GM23338 (cell line): ENCODE measurements at regions not wholly inside any gene's neighbourhood (a gene's known extent, or its start where the extent isn't known, plus 50 kb on each side); places are given as distances from the start of the nearest gene placed in this dataset.

Source experiments
- ATAC-seq: fragments of 200-7000 bp; cut with Tn5 transposase; 3 replicates; pipeline ENCODE4 v1.9.1; 2020
- DNase-seq: peaks from one replicate; pipeline ENCODE4 v3.0.0-alpha.2; 2015; ENCODE audit warnings: low spot score
- H2AFZ ChIP-seq: fragments of 200-600 bp; sonication (generic); 2 replicates; pipeline ENCODE4 v1.8.0; 2016; ENCODE audit warnings: antibody characterized with exemption, mild to moderate bottlenecking, moderate library complexity
- H3F3A ChIP-seq: fragments of 200-600 bp; sonication (generic); replicated peaks from 2 replicates; pipeline ENCODE4 v1.8.0; 2017; ENCODE audit warnings: antibody characterized with exemption, mixed run types, low read depth
- H3K27ac ChIP-seq: fragments of 200-600 bp; sonication (generic); 2 replicates; pipeline ENCODE4 v1.6.1; 2016; ENCODE audit warnings: low read depth
- H3K27me3 ChIP-seq: fragments of 200-600 bp; sonication (generic); 2 replicates; pipeline ENCODE4 v1.8.0; 2016; ENCODE audit warnings: mild to moderate bottlenecking, mixed run types, moderate library complexity; ENCODE audit not compliant: insufficient read depth
- H3K36me3 ChIP-seq: fragments of 200-600 bp; sonication (generic); 2 replicates; pipeline ENCODE4 v1.8.0; 2016; ENCODE audit warnings: mild to moderate bottlenecking; ENCODE audit not compliant: insufficient read depth
- H3K4me1 ChIP-seq: fragments of 200-600 bp; sonication (generic); 2 replicates; pipeline ENCODE4 v1.8.0; 2016; ENCODE audit warnings: mild to moderate bottlenecking, moderate library complexity; ENCODE audit not compliant: insufficient read depth
- H3K4me2 ChIP-seq: fragments of 200-600 bp; sonication (generic); 2 replicates; pipeline ENCODE4 v1.7.1; 2017; ENCODE audit warnings: mixed run types
- H3K4me3 ChIP-seq: fragments of 200-600 bp; sonication (generic); 2 replicates; pipeline ENCODE4 v1.6.1; 2016; ENCODE audit warnings: mixed run types
- H3K79me2 ChIP-seq: fragments of 200-600 bp; sonication (generic); replicated peaks from 2 replicates; pipeline ENCODE4 v1.8.0; 2017; ENCODE audit warnings: mild to moderate bottlenecking; ENCODE audit not compliant: insufficient read depth
- H3K9me2 ChIP-seq: fragments of 200-600 bp; sonication (generic); 2 replicates; pipeline ENCODE4 v1.8.0; 2017; ENCODE audit not compliant: insufficient read depth
- H4K20me1 ChIP-seq: fragments of 200-600 bp; sonication (generic); replicated peaks from 2 replicates; pipeline ENCODE4 v1.8.0; 2017; ENCODE audit warnings: mild to moderate bottlenecking; ENCODE audit not compliant: insufficient read depth
- H3K27ac Mint-ChIP-seq: 2 replicates; pipeline ENCODE4 v1.8.0; 2020; ENCODE audit warnings: inconsistent platforms, mild to moderate bottlenecking, moderate library complexity, mixed read lengths
- H3K27me3 Mint-ChIP-seq: 3 replicates; pipeline ENCODE4 v1.8.0; 2022; ENCODE audit warnings: low read depth, mild to moderate bottlenecking, moderate library complexity, mixed read lengths, inconsistent platforms; ENCODE audit not compliant: insufficient read depth, poor library complexity
- H3K36me3 Mint-ChIP-seq: 3 replicates; pipeline ENCODE4 v1.8.0; 2021; ENCODE audit warnings: low read depth, mild to moderate bottlenecking, inconsistent platforms, moderate library complexity, mixed read lengths
- H3K4me1 Mint-ChIP-seq: 3 replicates; pipeline ENCODE4 v1.8.0; 2020; ENCODE audit warnings: mild to moderate bottlenecking, inconsistent platforms, mixed read lengths
- H3K4me3 Mint-ChIP-seq: 3 replicates; pipeline ENCODE4 v1.8.0; 2021; ENCODE audit warnings: moderate library complexity, mild to moderate bottlenecking, inconsistent platforms, mixed read lengths
- H3K9me3 Mint-ChIP-seq: 3 replicates; pipeline ENCODE4 v1.8.0; 2020; ENCODE audit warnings: moderate library complexity, mild to moderate bottlenecking, inconsistent platforms, mixed read lengths
- CREB1 ChIP-seq: fragments of 250-450 bp; sonication (Bioruptor Pico); IDR thresholded peaks from 2 replicates; pipeline ENCODE4 v1.5.0; 2020; ENCODE audit warnings: low read depth, mild to moderate bottlenecking, moderate library complexity
- EZH2 ChIP-seq: fragments of 200-600 bp; sonication (generic); IDR thresholded peaks from one replicate; pipeline ENCODE4 v1.8.0; 2017; ENCODE audit warnings: antibody characterized with exemption, mild to moderate bottlenecking, low read depth; ENCODE audit not compliant: unreplicated experiment
- EZH2phosphoT487 ChIP-seq: fragments of 200-600 bp; sonication (generic); IDR thresholded peaks from one replicate; pipeline ENCODE4 v1.8.1; 2018; ENCODE audit warnings: antibody characterized with exemption; ENCODE audit not compliant: unreplicated experiment
- JUNB ChIP-seq: IDR thresholded peaks from one replicate; pipeline ENCODE4 v1.6.1; 2016; ENCODE audit warnings: antibody characterized with exemption; ENCODE audit not compliant: unreplicated experiment
- POLR2AphosphoS5 ChIP-seq: IDR thresholded peaks from 2 replicates; pipeline ENCODE4 v1.6.1; 2016; ENCODE audit warnings: antibody characterized with exemption, low read depth
- STAT1 ChIP-seq: IDR thresholded peaks from one replicate; pipeline ENCODE4 v1.6.1; 2016; ENCODE audit warnings: antibody characterized with exemption; ENCODE audit not compliant: unreplicated experiment
- ZNF114 ChIP-seq: fragments of 250-450 bp; sonication (Bioruptor Pico); IDR thresholded peaks from 2 replicates; pipeline ENCODE4 v1.5.0; 2020; ENCODE audit warnings: mild to moderate bottlenecking, moderate library complexity
- TF ChIP-seq, protein P1 (sequence below): fragments of 250-450 bp; sonication (Bioruptor Pico); IDR thresholded peaks from 2 replicates; pipeline ENCODE4 v1.5.0; 2020; ENCODE audit warnings: mild to moderate bottlenecking, moderate library complexity

DNA sequence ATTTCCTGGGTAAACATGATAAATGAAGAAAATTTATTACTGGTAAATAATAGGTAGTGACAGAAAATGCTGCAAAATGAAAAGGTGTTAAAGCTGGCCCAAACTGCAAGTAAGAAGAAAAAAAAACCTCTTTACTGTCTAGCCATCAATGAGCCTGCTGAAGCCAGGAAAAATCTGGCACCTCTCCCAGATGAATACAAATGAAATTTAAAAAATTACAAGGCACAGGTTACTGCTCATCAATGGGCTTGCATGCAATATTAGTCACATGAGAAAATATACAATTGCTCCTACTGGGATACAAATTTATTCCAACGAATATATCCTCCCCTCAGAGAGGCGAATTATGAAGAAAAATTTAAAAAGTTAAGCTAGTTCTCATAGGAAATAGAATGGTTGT lies 1422.5 kb downstream of the KCNT2 start:
- ATAC-seq (no peak), DNase-seq (no peak)
- Histone ChIP-seq H3K79me2 (no peaks in the 10 kb centered on the region), H3K36me3 (no peaks in the 10 kb centered on the region), H3F3A (no peaks in the 10 kb centered on the region), H3K27ac (no peak overlapping the region), H4K20me1 (no peaks in the 10 kb centered on the region), H3K4me2 (no peak overlapping the region), H3K4me3 (no peak overlapping the region), H2AFZ (no peak overlapping the region), H3K4me1 (no peaks in the 10 kb centered on the region), H3K9me2 (no peaks in the 10 kb centered on the region), H3K27me3 (no peaks in the 10 kb centered on the region)
- Mint-ChIP-seq H3K36me3 (no peaks in the 10 kb centered on the region), H3K4me3 (no peak overlapping the region), H3K27me3 (no peaks in the 10 kb centered on the region), H3K27ac (no peak overlapping the region), H3K4me1 (no peaks in the 10 kb centered on the region), H3K9me3 (no peaks in the 10 kb centered on the region)
- TF ChIP-seq EZH2phosphoT487: no peak
- TF ChIP-seq CREB1 (CRISPR knock-in tag): no peak
- no peak for TF ChIP-seq EZH2
- TF ChIP-seq STAT1: no peak
- TF ChIP-seq JUNB: no peak
- TF ChIP-seq, protein P1, sequence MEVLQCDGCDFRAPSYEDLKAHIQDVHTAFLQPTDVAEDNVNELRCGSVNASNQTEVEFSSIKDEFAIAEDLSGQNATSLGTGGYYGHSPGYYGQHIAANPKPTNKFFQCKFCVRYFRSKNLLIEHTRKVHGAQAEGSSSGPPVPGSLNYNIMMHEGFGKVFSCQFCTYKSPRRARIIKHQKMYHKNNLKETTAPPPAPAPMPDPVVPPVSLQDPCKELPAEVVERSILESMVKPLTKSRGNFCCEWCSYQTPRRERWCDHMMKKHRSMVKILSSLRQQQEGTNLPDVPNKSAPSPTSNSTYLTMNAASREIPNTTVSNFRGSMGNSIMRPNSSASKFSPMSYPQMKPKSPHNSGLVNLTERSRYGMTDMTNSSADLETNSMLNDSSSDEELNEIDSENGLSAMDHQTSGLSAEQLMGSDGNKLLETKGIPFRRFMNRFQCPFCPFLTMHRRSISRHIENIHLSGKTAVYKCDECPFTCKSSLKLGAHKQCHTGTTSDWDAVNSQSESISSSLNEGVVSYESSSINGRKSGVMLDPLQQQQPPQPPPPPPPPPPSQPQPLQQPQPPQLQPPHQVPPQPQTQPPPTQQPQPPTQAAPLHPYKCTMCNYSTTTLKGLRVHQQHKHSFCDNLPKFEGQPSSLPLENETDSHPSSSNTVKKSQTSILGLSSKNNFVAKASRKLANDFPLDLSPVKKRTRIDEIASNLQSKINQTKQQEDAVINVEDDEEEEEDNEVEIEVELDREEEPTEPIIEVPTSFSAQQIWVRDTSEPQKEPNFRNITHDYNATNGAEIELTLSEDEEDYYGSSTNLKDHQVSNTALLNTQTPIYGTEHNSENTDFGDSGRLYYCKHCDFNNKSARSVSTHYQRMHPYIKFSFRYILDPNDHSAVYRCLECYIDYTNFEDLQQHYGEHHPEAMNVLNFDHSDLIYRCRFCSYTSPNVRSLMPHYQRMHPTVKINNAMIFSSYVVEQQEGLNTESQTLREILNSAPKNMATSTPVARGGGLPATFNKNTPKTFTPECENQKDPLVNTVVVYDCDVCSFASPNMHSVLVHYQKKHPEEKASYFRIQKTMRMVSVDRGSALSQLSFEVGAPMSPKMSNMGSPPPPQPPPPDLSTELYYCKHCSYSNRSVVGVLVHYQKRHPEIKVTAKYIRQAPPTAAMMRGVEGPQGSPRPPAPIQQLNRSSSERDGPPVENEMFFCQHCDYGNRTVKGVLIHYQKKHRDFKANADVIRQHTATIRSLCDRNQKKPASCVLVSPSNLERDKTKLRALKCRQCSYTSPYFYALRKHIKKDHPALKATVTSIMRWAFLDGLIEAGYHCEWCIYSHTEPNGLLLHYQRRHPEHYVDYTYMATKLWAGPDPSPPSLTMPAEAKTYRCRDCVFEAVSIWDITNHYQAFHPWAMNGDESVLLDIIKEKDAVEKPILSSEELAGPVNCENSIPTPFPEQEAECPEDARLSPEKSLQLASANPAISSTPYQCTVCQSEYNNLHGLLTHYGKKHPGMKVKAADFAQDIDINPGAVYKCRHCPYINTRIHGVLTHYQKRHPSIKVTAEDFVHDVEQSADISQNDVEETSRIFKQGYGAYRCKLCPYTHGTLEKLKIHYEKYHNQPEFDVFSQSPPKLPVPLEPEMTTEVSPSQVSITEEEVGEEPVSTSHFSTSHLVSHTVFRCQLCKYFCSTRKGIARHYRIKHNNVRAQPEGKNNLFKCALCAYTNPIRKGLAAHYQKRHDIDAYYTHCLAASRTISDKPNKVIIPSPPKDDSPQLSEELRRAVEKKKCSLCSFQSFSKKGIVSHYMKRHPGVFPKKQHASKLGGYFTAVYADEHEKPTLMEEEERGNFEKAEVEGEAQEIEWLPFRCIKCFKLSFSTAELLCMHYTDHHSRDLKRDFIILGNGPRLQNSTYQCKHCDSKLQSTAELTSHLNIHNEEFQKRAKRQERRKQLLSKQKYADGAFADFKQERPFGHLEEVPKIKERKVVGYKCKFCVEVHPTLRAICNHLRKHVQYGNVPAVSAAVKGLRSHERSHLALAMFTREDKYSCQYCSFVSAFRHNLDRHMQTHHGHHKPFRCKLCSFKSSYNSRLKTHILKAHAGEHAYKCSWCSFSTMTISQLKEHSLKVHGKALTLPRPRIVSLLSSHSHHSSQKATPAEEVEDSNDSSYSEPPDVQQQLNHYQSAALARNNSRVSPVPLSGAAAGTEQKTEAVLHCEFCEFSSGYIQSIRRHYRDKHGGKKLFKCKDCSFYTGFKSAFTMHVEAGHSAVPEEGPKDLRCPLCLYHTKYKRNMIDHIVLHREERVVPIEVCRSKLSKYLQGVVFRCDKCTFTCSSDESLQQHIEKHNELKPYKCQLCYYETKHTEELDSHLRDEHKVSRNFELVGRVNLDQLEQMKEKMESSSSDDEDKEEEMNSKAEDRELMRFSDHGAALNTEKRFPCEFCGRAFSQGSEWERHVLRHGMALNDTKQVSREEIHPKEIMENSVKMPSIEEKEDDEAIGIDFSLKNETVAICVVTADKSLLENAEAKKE (CRISPR knock-in tag): no peak
- TF ChIP-seq ZNF114: no peak

DNA sequence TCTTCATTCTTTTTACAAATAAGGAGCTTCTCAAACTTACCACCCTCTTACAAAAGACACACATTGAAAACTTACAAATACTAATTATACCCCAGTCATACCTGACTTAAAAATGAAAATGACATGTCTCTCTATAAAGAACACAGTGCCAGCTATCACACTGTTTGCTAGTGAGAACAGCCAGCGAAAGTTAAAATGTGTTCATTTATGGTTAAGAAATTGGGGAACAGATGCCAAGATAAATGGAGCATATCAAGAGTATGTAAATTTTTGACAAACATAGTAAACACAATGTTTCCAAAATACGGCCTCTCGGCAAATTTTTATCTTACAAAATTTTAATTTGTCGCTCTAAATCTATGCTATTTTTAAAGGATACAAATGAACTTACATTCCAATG lies 1422.9 kb downstream of the KCNT2 start:
- Mint-ChIP-seq H3K27ac (no peak overlapping the region), H3K4me1 (no peaks in the 10 kb centered on the region), H3K36me3 (no peaks in the 10 kb centered on the region), H3K27me3 (no peaks in the 10 kb centered on the region), H3K9me3 (no peaks in the 10 kb centered on the region), H3K4me3 (no peak overlapping the region)
- H3K27ac ChIP-seq: no peak overlapping the region
- DNase-seq (no peak), ATAC-seq (no peak)
- H3K79me2 ChIP-seq: no peaks in the 10 kb centered on the region
- H3F3A ChIP-seq: no peaks in the 10 kb centered on the region
- H3K36me3 ChIP-seq: no peaks in the 10 kb centered on the region
- no peaks in the 10 kb centered on the region for H3K27me3 ChIP-seq
- no peak overlapping the region for H3K4me3 ChIP-seq
- TF ChIP-seq JUNB (no peak), POLR2AphosphoS5 (no peak), CREB1 (CRISPR knock-in tag) (no peak), EZH2phosphoT487 (no peak)
- TF ChIP-seq, protein P1 (CRISPR knock-in tag): no peak
- H3K4me2 ChIP-seq: no peak overlapping the region
- no peaks in the 10 kb centered on the region for H3K9me2 ChIP-seq
- H2AFZ ChIP-seq: no peak overlapping the region
- H3K4me1 ChIP-seq: no peaks in the 10 kb centered on the region
- H4K20me1 ChIP-seq: no peaks in the 10 kb centered on the region
